Activated T-cell treated with anti-CD3 and anti-CD28 coated beads, Interleukin-2, amount 50 U/mL, for 1 hour (primary cell): ENCODE measurements at regions not wholly inside any gene's neighbourhood (a gene's known extent, or its start where the extent isn't known, plus 50 kb on each side); places are given as distances from the start of the nearest gene placed in this dataset.
"Not testable (repeated sequence)": the region's sequence is repeated elsewhere in the genome, so short reads cannot be mapped to it uniquely, and the experiment has no call there.

Source experiments
- DNase-seq: peaks from one replicate; pipeline ENCODE4 v3.0.0-alpha.2; 2020

DNA sequence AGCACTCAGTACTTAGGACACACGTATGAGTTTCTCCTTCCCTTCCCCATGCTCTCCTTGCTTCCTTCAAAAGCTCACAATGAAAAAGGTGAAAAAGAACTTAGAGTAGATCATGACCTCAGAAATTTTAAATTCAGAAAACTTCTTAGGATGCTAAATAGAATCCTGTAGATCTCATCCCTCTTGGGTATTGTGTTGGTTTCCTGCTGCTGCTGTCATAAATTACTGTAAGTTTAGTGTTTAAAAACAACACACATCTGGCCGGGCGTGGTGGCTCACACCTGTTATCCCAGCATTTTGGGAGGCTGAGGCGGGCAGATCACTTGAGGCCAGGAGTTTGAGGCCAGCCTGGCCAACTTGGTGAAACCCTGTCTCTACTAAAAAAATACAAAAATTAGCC, 106.9 kb downstream of the SOCS6 start:
- not testable (repeated sequence) for DNase-seq

DNA sequence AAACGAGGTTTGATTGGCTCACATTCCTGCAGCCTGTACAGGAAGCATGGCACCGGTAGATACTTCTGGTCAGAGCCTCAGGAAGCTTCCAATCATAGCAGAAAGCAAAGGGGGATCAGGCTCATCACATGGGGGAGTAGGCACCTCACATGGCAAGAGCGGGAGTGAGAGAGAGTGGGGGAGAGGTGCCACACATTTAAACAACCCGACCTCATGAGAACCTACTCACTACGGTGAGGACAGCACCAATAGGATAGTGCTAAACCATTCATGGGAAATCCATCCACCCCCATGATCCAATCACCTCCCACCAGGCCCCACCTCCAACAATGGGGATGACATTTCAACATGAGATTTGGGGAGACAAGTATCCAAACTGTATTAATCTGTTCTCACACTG, 105.8 kb downstream of the SOCS6 start:
- no peak for DNase-seq

DNA sequence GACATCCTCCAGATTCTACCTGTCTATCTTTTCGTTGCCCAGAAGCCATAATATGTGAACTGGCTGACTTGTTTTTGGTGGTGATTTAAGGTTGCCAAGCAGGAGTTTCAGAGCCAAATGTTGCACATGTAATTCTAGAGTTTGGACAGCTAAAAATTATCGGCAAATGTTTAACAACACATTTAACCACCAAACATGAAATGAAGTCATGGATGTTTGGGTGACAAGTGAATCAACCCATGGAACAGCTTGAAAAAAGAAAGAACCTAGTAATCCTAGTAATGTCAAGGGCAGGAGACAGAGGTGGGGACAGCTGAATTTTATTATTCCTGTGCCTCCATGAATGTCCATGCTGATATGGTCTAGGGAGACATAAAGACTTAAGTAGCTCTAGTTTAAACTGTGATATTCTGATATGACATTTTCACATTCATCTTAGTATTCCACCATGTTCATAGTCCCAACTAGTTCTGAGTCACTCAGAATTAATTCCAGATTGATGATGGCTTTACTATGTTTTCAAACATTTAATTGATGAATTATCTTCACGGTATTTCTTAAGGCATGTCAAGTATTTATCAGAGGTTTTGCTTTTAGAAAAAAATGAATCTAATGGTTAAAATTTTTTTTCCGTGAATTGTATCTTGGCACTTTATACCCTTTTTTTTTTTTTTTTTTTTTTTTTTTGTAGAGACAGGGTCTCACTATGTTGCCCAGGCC, 101.7 kb downstream of the SOCS6 start:
- DNase-seq = no peak

DNA sequence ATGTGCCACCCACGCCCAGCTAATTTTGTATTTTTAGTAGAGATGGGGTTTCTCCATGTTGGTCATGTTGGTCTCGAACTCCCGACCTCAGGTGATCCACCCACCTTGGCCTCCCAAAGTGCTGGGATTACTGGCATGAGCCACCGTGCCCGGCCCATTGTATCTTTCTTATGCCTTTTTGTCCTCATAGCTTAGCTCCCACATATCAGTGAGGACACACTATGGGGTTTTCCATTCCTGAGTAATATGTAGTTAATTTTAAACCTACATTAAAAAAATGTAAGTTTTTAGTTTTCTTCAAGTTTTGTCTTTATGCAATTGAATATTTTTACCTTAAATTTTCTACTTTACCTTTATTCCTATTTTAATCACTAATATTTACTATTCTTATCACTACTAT, 100.2 kb downstream of the SOCS6 start:
- DNase-seq = not testable (repeated sequence)

DNA sequence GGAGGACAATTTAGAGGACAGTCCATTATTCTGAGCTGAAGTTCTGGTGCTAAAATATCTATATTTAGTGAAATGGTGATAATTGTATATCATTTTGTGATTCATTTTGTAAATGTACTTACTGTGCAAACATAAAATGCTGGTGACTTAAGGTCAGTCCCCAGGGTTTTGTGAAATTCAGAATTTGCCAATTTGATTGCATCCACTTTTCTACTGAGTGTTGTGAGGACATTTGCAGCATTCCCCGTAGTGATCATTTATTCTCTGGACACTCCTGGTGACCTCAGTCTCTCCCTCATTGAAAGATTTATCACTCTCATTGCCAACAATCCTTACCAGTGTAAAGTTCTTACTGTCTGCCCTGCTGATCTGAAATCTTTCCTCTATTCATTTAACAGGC, 98.2 kb downstream of the SOCS6 start:
- DNase-seq = no peak

DNA sequence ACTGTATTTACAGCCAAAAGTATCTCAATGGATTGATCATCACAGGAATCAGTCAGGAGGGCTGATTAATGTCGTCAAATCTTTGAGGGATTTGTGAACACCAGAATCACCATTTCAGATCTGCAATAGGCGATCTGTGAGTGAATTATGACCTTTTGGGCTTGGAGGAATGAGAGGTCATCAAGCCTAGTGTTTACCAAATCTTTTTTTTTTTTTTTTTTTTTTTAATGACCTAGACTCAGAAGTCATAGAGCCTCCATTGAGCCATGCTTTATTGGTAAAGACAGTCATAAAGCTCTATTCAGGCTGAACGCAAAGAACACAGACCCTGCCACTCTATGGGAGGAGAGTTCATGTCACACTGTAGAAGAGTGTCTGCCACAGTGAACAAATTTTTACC, 97.7 kb downstream of the SOCS6 start:
- DNase-seq = no peak

DNA sequence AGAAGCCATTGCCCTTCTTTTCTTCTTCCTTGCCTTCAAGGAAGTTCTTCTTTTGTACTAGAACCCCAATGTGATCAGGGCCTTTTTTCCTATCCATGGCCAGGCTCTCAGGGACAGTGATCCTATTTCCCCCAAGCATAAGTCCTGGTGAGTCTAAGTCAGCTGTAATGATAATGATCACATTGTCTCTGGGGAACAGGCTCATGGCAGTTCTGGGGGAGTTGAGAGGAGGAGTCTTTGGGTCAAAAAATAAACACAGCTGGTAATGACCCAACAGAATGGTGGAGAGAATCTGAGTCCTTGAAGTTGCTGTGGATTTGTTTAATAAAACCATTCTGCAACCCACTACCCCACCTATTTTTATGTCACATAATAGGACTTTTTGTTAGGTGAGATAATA, 96.6 kb downstream of the SOCS6 start:
- DNase-seq = no peak

DNA sequence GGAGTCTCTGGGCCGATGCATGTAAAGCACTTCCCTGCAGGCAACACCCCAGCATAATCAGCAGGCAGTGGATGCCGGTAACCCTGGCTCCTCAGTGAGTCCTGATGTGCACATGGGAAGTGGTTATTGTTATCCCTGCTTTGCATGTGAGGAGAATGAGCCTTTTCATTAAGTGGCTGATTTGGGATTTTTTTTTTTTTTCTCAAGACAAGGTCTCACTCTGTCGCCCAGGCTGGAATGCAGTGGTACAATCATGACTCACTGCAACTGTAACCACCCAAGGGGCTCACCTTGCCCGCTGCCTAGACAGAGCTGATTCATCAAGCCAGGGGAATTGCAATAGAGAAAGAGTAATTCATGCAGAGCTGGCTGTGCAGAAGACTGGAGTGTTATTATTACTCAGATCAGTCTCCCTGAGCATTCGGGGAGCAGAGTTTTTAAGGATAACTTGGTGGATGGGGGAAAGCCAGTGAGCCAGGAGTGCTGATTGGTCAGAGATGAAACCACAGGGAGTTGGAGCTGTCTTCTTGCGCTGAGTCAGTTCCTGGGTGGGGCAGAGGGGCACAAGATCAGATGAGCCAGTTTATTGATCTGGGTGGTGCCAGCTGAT, 95.4 kb downstream of the SOCS6 start:
- no peak for DNase-seq

DNA sequence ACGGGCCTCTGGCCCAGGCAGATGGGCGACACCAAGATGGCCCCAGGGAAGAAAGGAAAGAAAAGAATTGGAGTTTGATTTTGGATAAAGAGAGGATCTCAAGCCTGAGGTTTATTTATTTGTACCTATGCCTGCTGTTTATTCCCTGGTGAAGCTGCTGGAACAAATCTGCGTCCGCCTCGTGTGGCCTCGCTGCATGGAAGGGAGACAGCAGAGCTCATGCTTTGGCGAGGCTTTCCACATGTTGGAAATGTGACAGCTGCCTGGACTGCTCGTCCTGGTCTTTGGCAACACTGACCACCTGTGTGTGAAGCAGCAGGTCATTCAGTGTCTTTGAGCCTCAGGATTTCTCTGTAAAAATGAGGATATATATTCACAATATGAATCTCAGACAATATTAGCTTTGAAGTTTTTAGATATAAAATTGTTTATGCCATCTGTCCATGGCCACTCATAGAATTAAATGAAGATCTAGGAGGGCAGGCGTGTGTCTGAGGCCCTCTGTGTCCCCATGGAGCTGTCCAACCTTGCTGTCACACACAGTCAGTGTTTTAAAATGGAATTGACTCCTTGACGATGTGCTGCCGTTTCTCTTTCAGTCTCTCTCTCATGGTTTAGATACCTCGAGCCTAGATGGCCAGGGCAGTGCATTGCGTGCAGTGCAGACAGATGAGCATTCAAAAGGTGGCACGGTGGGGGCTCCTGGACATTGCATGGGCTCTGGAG, 94.3 kb downstream of the SOCS6 start:
- no peak for DNase-seq

DNA sequence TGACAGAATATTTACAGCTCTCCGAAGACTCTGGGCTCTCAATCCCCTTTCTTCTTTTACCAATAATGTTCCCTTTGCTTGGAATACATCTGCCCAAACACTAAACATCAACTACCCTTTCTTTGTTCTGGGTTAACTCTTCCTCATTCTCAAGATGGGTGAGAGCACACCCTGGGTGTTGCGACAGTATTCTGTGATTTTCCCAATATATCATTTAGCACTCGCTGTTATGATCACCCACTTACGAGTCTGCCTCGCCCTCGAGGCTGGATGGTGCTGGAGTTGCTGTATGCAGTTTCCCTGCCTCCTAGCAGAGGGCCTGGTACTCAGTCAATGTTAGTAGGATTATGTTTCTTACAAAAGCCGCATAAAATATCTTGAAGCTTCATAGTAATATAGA, 93.2 kb downstream of the SOCS6 start:
- no peak for DNase-seq

DNA sequence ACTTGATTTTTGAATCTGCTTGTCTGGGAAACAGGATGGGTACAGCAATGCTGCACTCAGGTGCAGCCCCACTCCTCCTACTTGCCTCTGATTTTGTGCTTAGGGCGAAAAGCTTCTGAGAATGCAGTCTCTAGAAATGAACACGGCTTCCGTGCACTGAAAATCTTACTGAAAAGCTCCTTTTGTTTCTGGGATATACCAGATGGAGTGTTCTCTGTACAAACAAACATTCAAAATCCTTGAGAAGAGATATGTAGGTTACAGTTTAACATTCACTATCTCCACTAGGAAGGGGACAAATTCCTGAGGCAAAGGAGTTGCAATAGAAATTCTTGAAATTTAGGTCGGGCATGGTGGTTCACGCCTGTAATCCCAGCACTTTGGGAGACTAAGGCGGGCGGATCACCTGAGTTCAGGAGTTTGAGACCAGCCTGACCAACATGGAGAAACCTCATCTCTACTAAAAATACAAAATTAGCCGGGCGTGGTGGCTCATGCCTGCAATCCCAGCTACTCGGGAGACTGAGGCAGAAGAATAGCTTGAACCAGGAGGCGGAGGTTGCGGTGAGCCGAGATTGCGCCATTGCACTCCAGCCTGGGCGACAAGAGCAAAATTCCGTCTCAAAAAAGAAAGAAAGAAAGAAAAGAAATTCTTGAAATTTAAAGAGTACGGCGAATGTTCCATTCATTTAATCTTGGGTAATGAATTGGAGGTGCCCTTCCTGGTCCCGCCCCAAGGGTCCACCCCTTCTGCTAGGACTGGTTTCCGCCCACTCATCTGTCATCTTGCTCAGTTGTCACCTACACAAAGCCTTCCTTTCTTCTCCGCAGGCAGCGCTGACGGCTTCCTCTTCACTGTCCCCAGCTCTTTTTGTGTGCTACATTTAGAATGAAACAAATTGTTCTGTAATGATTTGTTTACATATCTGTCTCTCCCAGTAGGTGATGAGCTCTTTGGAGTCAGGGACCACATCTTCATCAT, 92.4 kb downstream of the SOCS6 start:
- DNase-seq = no peak
